Mammary epithelial cell (primary cell): ENCODE measurements at regions not wholly inside any gene's neighbourhood (a gene's known extent, or its start where the extent isn't known, plus 50 kb on each side); places are given as distances from the start of the nearest gene placed in this dataset.
"Not testable (repeated sequence)": the region's sequence is repeated elsewhere in the genome, so short reads cannot be mapped to it uniquely, and the experiment has no call there.

Experiments
- EZH2 ChIP-seq: IDR thresholded peaks from 2 replicates; pipeline ENCODE4 v1.6.1; 2012; ENCODE audit warnings: low read length, inconsistent platforms, borderline replicate concordance
- TF ChIP-seq, protein P1 (sequence below), 2 donors: IDR thresholded peaks in 1 of 2; conservative IDR thresholded peaks in 1 of 2; 2 replicates each; pipeline ENCODE4 v1.5.1; 2011 to 2012; ENCODE audit warnings: inconsistent platforms in 2 of 2, low read length in 2 of 2, mild to moderate bottlenecking in 2 of 2, control low read depth in 1 of 2, low read depth in 1 of 2; ENCODE audit not compliant: insufficient read depth in 1 of 2; ENCODE audit errors: extremely low read depth in 1 of 2

DNA sequence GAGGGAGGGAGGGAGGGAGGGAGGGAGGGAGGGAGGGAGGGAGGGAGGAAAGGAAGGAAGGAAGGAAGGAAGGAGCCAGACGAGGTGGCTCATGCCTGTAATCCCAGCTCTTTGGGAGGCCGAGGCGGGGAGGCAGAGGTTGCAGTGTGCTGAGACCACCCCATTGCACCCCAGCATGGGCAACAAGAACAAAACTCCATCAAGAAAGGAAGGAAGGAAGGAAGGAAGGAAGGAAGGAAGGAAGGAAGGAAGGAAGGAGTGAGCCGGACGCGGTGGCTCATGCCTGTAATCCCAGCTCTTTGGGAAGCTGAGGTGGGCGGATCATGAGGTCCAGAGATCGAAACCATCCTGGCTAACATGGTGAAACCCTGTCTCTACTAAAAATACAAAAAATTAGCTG lies 60.8 kb upstream of the JARID2 start:
- TF ChIP-seq, protein P1, sequence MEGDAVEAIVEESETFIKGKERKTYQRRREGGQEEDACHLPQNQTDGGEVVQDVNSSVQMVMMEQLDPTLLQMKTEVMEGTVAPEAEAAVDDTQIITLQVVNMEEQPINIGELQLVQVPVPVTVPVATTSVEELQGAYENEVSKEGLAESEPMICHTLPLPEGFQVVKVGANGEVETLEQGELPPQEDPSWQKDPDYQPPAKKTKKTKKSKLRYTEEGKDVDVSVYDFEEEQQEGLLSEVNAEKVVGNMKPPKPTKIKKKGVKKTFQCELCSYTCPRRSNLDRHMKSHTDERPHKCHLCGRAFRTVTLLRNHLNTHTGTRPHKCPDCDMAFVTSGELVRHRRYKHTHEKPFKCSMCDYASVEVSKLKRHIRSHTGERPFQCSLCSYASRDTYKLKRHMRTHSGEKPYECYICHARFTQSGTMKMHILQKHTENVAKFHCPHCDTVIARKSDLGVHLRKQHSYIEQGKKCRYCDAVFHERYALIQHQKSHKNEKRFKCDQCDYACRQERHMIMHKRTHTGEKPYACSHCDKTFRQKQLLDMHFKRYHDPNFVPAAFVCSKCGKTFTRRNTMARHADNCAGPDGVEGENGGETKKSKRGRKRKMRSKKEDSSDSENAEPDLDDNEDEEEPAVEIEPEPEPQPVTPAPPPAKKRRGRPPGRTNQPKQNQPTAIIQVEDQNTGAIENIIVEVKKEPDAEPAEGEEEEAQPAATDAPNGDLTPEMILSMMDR (conservative IDR thresholded peaks at IDR 0.05 in 1 of 2, IDR thresholded peaks at IDR 0.05 in 1 of 2; ENCODE audit: extremely low read depth in 1 of 2, insufficient read depth in 1 of 2, low read depth in 1 of 2, low read length in 2 of 2), result not testable (repeated sequence)
- TF ChIP-seq EZH2, result not testable (repeated sequence)
